ENCODE measurements at regions not wholly inside any gene's neighbourhood (a gene's known extent, or its start where the extent isn't known, plus 50 kb on each side); places are given as distances from the start of the nearest gene placed in this dataset.

DNA sequence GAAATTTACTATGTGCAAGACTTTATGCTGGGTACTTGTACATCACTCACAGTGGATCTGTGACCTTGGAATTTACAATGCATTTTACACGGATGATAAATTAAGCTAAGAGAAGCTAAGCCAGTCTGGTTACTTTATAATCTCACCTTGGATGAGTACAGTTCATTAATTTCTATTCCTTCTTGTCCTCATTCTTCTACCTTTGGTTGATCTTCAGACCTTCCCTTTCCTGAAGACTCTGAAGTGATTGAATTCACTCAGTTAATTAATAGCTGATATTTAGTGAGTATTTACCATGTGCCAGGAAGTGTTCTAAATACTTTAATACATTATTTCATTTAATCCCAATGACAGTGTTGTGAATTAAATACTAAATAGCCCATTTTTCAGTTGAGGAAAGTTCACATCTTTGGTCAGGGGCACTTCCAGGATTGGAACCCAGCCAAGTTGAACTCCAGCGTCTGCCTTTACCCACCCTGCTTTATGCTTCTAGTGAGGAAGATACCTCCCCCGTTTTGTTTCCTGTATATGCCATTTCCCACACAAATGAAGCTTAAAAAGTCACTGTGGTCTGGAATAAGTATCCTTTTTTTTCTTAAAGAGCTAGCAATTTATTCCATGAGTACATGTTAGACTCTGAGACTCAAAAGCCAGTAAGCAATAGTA, 146.6 kb downstream of the TLR5 start:
- DNase-seq (ENCODE audit: low spot score) = no peak

DNA sequence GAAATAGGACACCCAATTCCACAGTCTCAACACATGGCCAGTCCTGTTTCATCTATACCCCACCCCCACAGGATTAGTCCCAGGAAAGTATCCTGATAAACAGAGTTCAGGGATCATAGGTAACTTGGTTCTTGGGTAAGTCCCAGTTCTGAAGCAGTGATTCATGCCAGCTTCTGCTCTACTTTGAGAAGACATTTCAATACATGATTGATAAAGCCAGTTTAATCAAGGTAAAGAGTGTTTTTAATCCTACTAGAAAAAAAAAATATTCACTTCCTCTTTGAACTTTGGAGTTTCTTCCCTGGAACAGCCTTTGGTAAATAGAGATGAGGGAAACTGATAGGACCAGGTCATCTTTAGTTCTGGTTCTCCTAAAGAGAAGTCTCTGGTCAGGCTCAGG, 142.4 kb downstream of the TLR5 start:
- DNase-seq (ENCODE audit: low spot score) = no peak

DNA sequence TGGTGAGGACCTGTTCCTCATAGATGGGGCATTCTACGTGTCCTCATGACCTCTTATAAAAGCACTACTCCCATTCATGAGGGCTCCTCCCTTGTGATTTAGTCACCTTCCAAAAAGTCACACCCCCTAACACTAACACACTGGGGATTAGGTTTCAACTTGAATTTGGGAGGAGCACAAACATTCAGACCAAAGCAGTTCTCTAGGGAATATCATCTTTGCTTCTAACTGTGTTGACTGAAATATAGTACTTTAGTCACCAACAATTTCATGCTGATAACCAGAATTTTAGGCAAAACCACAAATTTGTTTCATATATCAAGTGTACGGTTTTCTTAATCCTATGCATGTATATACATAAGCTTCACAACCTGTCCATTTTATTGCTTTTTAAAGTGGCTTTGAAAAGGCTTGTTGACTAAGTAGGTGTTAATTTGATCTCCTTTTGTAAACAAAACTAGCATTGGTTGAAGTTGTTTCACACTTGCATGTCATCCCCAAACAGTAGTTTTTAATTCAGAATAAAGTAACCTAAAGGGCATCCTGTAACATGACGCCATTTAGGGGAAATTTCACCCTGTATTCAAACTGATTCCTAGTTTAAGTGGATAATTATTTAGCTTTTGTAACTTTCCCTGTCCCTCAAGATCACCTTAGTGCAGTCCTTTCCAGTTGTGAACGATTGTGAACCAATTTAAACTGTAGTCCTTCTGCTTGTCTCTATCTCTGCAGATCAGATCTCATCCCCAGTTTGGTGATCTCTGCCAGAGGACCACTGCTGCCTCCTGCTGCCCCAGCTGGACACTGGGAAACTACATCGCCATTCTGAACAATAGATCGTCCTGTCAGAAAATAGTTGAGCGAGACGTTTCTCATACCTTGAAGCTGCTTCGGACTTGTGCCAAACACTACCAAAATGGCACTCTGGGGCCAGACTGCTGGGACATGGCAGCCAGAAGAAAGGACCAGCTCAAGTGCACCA, 141.1 kb downstream of the TLR5 start:
- no peak for DNase-seq (ENCODE audit: low spot score)

DNA sequence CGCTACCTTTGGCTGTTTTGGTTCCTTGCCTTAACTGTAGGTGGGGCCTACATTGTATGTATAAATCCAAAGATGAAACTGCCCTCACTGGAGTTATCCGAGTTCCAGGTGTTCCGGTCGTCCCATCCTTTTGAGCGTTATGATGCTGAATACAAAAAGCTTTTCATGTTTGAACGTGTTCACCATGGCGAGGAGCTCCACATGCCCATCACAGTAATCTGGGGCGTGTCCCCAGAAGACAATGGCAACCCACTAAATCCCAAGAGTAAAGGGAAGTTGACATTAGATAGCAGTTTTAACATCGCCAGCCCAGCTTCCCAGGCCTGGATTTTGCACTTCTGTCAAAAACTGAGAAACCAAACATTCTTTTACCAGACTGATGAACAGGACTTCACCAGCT, 139.5 kb downstream of the TLR5 start:
- no peak for DNase-seq (ENCODE audit: low spot score)

DNA sequence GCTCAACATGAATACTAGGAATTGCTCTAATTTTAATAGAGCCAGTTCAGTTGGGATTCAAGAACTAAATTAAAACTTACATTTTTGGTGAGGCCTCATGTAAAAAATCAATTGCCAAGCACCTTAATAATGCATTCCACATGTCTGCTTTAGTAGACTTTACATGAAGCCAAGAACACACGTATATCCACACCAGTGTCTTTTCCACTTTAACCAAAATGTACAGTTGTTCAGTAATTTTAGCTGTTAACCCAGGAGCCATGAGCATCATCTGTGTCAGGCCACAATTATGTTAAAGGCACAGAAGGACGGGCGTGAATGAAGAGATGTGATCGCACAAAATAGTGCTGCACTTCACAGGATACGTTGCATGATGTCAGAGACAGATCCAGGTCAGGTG, 136.7 kb downstream of the TLR5 start:
- no peak for DNase-seq (ENCODE audit: low spot score)

DNA sequence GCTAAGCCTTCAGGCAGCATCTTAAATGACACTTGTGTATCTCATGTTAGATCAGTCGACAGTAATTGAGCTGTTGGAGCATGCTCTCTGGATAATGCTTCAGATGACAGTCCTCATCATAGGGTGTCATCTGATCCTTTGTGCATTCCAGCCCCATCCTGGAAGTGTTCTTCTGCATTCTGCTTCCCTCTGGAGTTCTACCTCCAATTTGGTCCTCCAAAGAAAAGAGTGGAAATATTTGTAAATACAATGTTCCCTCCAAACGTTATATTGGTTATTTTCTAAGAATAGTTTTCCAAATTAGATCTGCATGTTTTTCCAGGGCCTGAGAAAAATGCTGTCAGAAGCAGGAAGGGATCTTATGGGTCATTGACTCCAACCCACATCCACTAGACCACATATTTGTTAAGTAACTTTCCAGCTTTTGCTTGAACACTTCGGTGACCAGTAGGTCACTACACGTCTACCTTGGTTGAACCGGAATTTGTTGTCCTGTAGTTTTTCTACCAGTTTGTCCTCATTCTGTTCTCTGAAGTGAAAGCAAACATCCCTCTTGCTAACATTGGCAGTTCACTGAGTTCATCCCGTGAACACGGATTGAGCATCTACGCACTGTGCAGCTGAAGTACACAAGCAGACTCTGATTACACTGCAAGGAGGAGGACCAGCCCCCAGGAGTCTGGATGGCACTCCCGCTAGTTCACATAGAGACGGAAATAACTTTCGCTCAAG, 136.0 kb downstream of the TLR5 start:
- no peak for DNase-seq (ENCODE audit: low spot score)

DNA sequence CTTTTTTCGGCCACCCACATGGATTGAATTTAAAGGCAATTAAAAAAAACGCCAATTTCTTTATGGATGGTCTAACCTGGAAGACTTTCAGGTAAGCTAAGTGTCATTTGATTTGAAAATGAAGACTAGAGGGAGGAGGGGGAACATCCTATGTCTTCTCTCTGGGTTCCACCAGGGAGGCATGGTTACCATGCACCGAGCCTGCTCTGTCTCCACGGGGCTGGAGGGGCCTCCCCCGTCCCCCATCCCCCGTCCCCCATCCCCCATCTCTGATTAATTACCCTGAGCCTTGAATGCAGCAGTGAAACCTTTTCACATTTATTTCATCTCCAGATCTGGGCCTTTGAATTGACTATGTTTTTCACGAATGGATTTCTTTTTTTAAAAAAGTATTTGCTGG, 135.1 kb downstream of the TLR5 start:
- DNase-seq (ENCODE audit: low spot score) = no peak

DNA sequence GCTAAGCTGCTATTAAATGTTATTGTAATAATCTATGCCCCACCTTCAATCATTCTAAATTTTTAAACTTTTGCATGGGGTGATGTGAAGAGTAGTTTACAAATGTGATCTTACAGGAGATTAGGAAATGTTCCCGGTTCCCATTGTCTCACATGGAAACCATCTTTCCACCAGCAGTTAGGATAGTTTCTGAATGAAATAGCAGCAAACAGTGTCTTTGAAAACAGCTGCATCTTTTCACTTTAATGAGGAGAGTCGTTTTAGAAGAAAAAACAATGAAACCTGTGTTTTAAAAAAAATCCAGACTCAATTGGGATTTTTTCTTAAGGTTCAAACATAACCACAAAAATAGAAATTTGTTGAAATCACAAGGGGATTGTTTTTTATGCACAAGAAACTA, 134.2 kb downstream of the TLR5 start:
- DNase-seq (ENCODE audit: low spot score) = no peak

DNA sequence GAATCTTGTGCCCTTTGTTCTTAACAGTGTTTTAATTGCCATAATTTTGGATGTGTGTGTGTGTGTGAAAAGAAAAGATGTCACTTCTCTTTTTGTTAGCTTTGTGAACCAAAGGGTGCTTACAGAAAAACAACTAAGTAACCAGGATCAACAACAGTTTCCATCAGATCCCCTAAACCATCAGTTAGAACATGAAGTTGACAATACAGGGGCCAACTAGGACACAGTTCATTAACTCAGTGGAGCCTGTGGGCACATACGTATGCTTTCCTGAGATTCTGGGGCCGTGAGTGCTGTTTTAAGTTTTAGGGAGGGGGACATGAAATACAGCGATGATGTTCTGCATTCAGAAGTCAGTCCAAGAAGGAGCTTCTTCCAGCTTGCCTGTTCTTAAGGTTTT, 133.6 kb downstream of the TLR5 start:
- DNase-seq (ENCODE audit: low spot score) = no peak

DNA sequence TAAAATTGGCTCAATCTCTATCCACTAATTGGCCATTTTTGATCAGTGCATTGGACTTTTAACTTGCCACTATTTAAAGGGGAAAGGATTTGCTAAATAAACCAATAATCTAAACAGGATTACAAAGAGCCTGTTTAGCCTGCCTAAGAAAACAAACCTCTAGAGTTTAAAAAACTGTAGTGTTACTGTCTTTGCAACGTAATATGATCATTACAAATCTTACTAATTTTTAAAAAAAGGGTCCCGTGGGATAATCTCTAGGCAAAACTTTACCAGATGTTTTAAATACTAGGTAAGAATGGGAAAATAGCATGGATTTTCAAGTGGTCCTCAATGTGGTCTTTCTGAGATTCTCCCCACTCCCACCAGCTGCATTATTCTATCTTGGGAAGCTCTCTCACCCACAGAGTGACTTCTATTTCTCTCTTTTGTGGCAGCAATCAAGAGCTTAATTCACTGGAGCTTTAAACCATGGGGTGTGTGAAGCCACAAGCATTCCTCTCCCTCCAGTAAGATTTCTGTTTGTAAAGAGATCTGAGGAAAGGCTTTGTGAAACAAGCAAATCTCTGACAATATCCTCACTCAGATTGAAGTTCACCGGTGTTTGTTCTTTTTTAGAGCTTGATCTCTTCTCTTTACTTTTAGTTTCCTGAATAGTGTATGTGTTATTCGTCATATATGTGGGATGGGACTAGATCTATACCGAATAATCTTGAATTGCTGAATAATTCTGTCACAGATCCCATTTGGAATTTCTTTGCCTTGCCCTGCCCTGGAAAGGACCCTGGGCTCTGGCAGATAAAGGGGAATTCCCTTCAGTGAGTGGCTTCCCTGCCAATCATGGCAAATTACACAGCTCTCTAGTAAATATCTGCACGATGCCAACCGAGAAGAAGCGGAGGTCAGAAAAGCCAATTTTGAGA, 132.2 kb downstream of the TLR5 start:
- no peak for DNase-seq (ENCODE audit: low spot score)

DNA sequence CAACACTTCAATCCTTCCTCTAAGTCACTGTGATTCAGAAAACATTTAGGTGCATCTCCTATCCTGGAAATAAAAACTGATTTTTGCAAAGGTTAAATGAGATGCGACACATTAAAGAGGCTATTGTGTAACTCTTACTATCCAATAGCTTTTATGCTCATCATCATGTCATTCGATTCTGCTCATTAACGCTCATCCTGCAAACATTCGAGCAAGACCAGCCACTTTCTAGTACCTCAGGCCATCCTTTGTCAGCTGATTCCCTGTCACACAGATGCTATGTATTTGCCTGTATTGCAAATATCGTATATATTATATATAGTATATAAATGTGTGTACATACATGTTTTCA, 131.6 kb downstream of the TLR5 start:
- DNase-seq (ENCODE audit: low spot score) = no peak

DNA sequence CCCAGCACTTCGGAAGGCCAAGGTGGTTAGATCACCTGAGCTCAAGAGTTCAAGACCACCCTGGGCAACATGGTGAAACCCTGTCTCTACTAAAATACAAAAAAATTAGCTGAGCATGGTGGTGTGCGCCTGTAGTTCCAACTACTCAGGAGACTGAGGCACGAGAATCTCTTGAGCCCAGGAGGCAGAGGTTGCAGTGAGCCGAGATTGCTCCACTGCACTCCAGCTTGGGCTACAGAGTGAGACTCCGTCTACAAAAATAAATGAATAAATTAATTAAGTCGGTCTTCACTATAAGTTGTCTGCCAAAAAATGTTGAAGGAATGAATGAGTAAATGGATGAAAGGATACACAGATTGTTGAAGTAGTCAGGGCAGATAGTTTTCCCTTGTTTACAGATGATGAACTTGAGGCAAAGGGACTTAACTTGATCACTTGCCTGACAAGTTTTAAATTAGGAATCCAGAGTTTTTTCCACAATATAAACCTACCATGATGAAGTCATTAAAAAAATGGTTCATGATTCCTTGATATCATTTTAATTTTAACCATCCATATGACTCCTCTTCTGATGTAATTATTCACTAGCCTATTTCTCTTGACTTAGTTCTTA, 130.8 kb downstream of the TLR5 start:
- no peak for DNase-seq (ENCODE audit: low spot score)

DNA sequence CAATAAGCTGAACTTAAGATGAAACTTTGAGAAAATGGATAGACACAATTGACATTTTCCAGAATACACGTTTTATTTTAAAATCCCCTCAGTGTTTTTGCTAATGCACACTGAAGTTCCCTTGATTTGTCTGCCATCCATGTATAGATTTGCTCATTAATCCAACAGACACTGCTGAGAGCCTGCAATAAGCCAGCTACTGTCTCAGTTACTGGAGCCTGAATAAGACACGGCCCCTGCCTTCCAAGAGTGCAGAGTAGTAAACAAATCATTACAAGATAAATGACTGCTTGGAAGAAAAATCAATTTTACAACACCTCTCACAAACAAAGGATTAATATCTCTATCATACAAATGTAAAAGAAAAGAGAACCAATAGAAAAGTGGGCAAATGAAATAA, 130.1 kb downstream of the TLR5 start:
- DNase-seq (ENCODE audit: low spot score) = no peak

DNA sequence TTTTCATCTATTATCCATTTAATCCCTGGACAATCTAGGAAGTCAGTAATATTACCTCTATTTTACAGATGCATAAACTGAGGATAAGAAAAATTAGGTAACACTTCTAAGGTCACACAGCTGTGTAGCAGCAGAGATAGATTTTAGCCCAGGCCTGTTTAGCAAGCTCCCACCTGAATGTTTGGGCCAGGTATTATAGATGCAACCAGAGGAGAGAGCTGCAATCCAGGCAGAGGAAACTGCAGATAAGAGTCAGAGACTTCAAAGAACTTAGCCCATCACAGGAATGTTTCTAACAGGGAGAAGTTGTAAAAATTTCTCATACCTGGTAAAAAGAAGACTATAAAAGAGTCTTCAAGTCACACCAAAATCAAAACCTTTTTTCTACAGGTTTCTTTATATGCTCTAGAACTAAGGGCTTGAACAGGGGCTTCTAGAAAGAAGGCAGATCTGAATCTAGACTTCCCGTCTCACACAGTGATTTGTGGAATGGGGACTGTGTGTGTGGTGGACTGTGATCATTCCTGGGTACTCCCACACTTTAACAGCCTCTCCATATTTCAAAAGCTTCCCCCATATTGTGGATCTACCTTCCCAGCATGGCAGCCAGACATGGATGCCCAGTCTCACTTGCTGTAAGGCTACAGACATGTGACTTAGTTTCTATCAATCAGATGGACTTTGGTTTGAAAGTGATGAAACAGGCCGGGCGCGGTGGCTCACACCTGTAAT, 128.7 kb downstream of the TLR5 start:
- no peak for DNase-seq (ENCODE audit: low spot score)

DNA sequence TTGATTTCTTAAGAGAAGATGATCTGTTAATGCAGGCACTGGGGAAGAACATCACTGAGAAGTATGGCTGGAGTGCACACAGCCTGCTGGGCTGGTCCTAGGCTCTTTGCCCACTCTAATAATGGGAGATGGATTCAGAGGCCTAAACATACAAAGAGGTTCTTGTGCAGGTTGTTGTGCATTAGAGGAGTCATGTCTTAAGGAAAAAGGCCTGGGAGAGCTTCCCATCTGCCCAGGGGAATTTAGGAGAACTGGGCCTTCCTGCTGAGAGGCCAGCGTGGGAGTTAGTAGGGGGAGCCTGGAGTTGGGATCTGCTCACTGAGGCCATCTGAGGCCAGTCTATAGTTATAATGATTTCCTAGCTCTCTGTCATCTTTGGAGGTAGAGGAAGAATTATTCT, 126.7 kb downstream of the TLR5 start:
- DNase-seq (ENCODE audit: low spot score) = no peak

DNA sequence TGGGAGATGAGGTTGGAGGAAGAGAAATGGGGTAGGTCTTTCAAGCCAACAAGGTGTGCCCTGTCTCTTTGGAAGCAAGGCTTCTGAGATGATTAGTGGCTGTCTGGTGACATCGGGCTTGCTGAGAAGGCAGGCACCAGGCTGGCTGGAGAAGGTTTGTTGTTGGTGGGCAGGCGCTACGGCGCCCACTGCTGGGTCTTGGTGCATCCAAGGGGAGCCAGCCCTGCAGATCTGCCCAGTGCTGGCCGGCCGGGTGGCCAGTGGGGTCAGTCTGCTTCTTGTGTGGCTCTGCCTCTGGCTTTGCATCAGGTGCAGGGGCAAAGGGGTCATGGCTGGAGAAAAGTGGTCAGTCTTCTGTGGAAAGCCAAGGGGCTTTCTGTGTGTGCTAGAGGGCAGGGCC, 126.2 kb downstream of the TLR5 start:
- no peak for DNase-seq (ENCODE audit: low spot score)

DNA sequence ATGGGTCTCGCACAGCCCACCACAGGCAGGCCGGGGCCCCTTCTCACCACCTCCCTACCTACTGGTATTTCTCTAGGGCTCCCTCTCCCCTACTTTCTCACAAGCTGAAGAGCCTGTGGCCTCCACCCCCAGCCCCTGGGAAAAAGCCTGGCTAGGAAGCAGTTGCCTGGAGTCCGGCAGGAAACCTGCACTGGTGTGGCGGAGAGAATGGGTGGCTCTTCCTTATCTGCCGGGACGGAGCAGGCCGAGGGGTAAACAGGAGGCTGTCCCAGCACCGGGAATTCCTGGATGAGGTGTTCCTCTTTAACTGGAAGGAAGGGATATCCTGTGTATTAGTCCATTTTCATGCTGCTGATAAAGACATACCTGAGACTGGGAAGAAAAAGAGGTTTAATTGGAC, 125.8 kb downstream of the TLR5 start:
- no peak for DNase-seq (ENCODE audit: low spot score)

DNA sequence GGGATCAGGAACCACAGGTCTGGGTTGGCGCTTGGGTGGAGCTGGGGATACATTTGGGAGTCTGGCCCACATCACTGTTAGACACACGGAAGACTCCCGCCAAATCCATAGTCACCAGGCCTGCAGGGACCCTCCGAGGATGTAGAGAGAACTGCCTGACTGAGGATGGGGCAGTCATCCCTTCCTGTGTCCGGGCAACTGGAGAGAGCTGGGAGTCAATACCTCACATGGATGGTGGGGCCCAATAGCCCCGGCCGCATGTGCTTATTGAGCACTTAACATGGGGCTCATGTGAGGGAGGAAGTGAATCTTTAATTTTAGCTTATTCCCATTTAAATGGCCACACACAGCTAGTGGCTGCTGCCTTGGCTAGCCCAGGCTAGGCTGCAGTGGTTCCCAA, 124.5 kb downstream of the TLR5 start:
- no peak for DNase-seq (ENCODE audit: low spot score)

DNA sequence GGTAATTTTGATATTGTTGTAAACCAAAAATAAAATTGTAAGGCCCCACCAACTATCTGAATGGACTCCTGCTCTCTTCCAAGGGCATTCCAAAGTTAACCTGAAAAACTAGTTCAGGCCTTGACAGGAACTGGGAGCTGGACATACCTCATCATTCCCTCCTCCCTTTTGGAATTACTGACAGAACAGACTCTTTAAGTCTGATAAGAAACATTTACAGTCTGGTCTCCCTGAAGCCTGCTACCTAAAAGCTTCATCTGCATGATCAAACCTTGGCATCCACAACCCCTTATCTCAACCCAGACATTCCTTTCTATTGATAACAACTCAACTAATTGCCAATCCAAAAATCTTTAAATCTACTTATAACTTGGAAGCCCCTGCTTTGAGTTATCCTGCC, 123.8 kb downstream of the TLR5 start:
- no peak for DNase-seq (ENCODE audit: low spot score)

DNA sequence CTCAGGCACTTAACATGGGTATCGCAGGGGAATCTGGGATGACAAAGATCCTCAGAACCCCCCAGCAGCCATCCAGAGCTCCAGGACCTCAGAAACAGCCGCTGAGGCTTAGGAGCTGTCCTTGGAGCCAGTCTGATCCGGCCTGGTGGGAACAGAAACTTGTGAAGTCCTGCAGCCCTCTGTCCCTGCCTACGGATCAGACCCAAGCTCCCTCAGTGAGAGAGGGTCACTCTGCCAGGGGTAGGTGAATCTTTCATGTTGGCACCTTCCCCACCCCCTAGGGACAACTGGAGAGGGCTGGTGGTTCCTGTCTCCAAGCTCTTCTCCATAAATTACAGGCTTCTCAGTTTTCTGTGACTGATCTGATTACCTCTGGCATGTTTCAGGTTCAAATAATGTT, 122.3 kb downstream of the TLR5 start:
- DNase-seq (ENCODE audit: low spot score) = no peak

Data from pons (tissue), 1 donor.